ENCODE measurements at regions not wholly inside any gene's neighbourhood (a gene's known extent, or its start where the extent isn't known, plus 50 kb on each side); places are given as distances from the start of the nearest gene placed in this dataset.
"Not testable (repeated sequence)": the region's sequence is repeated elsewhere in the genome, so short reads cannot be mapped to it uniquely, and the experiment has no call there.

GRCh38 chrX:129091097-129091496 is 432.2 kb downstream of the SMARCA1 start:
- no peak for TF ChIP-seq POLR2A (IDR thresholded peaks at IDR 0.05; ENCODE audit: low read length)
- TF ChIP-seq GATA1 (IDR thresholded peaks at IDR 0.05; ENCODE audit: low read depth, low read length), result no peak
- DNase-seq, result no peak

DNA sequence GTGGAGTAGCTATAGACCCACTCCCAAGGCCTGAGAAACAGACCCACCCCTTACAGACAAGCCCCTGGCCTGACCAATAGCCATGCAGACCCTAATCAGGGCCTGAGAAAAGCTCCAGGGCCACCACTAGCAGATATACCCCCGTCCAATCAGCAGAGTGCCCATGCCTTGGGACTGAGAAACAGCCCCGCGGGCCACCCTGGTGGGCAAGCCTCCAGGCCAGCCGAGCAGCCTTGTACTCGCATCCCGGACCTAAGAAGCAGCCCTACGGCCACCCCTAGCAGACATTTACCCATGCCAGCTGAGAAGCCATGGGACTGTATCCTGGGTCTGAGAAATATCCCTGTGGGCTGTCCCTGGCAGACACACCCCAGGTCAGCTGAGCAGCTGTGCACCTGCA is 436.5 kb downstream of the SMARCA1 start:
- TF ChIP-seq GATA1 (IDR thresholded peaks at IDR 0.05; ENCODE audit: low read depth, low read length) (no peak), POLR2A (IDR thresholded peaks at IDR 0.05; ENCODE audit: low read length) (no peak)
- DNase-seq, result no peak

GRCh38 chrX:129084291-129084690 is 439.0 kb downstream of the SMARCA1 start:
- DNase-seq, result not testable (repeated sequence)

DNA sequence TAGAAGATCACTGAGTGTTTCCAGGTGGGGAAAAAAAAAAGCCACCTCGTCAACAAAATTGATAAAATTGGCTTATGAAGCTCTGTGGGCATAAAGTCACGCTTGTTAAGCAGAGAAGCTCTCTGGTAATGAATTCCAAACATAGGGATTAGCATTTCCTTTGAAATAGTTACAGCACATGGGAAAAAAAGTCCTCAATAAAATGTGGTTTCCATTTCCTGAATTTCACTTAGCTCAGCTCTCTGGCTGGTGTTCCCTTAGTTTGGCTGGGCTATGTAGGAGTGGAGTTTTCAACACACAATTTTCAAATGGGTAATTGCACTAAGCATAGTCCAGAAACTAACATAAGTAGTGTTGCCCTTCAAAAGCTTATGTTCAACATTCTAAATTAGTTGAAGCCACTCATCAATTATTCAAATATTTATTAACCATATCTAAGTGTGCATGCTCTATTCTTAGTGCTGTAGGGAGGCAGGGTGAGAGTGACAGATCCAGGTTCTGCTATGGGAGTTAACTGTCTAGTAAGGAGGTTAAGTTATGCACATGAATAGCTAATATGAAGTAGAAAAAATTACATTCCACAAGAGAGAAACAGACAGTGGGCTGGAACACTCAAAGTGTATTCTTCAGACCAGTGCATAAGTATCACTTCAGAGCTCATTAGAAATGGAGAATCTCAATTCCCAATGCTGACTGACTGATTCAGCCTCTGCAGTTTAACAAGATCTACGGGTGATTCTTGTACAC is 445.7 kb downstream of the SMARCA1 start:
- no peak for DNase-seq
- no peak for TF ChIP-seq GATA1 (IDR thresholded peaks at IDR 0.05; ENCODE audit: low read depth, low read length)
- TF ChIP-seq POLR2A (IDR thresholded peaks at IDR 0.05; ENCODE audit: low read length), result no peak

GRCh38 chrX:129071390-129071789 is 451.9 kb downstream of the SMARCA1 start:
- no peak for DNase-seq
- no peak for TF ChIP-seq POLR2A (IDR thresholded peaks at IDR 0.05; ENCODE audit: low read length)
- TF ChIP-seq GATA1 (IDR thresholded peaks at IDR 0.05; ENCODE audit: low read depth, low read length), result no peak

DNA sequence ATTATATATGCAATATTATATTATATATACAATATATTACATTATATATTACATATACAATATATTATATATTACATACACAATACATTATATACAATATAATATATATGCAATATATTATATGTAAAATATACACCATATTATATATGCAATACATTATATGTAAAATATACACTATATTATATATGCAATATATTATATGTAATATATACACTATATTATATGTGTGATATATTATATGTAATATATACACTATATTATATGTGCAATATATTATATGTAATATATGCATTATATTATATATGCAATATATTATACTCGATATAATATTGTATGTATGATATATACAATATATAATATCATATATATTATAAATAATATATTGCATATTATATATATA is 457.4 kb downstream of the SMARCA1 start:
- no peak for DNase-seq
- TF ChIP-seq POLR2A (IDR thresholded peaks at IDR 0.05; ENCODE audit: low read length), result no peak
- TF ChIP-seq GATA1 (IDR thresholded peaks at IDR 0.05; ENCODE audit: low read depth, low read length), result no peak

- TF ChIP-seq POLR2A (IDR thresholded peaks at IDR 0.05; ENCODE audit: low read length) (no peak), GATA1 (IDR thresholded peaks at IDR 0.05; ENCODE audit: low read depth, low read length) (no peak)
- no peak for DNase-seq
These were observed 464.9 kb downstream of the SMARCA1 start for GRCh38 chrX:129058405-129058804.

GRCh38 chrX:129043138-129043537 is 480.2 kb downstream of the SMARCA1 start:
- no peak for DNase-seq
- TF ChIP-seq GATA1 (IDR thresholded peaks at IDR 0.05; ENCODE audit: low read depth, low read length) (no peak), POLR2A (IDR thresholded peaks at IDR 0.05; ENCODE audit: low read length) (no peak)

DNA sequence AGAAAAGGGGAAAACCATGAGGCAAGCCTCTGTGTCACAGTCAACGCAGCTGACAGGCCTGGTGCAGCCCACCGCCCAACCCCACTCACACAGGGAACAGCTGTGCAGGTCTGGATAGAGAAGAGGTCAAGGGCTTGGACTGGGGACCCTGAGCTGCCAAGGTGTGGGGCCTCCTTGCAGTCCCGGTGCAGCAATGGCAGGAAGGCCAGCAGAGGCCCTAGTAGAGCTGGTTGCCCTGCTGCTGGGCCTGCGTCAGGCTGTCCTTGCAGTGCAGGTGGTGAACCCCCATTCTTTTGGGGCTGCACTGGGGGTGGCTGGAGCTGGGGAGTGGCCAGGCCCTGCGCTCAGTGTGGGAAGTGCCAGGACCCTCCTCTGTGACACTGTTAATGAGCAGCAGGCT is 482.0 kb downstream of the SMARCA1 start:
- TF ChIP-seq GATA1 (IDR thresholded peaks at IDR 0.05; ENCODE audit: low read depth, low read length) (no peak), POLR2A (IDR thresholded peaks at IDR 0.05; ENCODE audit: low read length) (no peak)
- no peak for DNase-seq

- DNase-seq, result no peak
These were observed 483.2 kb downstream of the SMARCA1 start for GRCh38 chrX:129040124-129040523.

DNA sequence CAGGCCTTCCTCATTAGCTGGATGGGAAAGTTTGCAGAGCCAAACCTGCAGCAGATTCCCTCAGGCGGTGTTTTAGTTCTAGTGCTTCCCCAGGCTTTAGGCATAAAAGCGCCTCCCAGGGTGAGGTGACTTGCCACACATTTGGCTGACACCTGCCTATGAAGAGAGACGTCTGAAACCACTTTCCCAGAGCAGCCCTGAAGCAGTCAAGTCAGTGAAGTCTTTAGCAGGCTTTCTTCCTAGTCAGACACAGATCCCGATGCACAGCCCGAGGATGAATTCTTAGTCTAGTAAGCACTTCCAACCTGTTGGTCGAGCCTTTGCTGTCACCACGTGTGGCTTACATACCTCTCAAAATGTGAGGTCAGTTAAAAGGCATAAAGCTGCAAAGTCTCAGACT is 484.1 kb downstream of the SMARCA1 start:
- no peak for DNase-seq
- no peak for TF ChIP-seq POLR2A (IDR thresholded peaks at IDR 0.05; ENCODE audit: low read length)
- TF ChIP-seq GATA1 (IDR thresholded peaks at IDR 0.05; ENCODE audit: low read depth, low read length), result no peak

More at GRCh38 chrX:129040124-129040523, 483.2 kb downstream of the SMARCA1 start:
- TF ChIP-seq GATA1 (IDR thresholded peaks at IDR 0.05; ENCODE audit: low read depth, low read length), result no peak
- TF ChIP-seq POLR2A (IDR thresholded peaks at IDR 0.05; ENCODE audit: low read length), result no peak

DNA sequence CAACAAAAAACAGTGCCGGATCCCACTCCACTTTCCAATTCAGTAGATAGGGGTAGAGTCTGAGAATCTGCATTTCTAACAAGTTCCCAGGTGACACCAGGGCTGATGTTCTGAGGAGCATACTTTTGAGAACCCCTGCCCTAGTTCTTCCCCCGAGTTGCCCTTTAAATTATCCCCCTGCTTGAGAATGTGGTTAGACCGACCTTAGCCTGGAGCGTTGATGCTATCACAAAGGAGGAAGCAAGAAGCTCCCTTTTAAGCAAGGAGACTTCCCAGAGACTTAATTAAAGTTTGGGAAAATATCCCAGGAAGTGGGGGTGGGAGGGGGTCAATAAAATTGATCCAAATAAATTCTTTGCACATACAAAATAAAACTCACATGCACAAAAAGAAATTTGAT is 485.9 kb downstream of the SMARCA1 start:
- no peak for TF ChIP-seq GATA1 (IDR thresholded peaks at IDR 0.05; ENCODE audit: low read depth, low read length)
- no peak for TF ChIP-seq POLR2A (IDR thresholded peaks at IDR 0.05; ENCODE audit: low read length)
- DNase-seq, result no peak

GRCh38 chrX:129035180-129035579 is 488.1 kb downstream of the SMARCA1 start:
- DNase-seq, result no peak
- TF ChIP-seq POLR2A (IDR thresholded peaks at IDR 0.05; ENCODE audit: low read length), result no peak
- TF ChIP-seq GATA1 (IDR thresholded peaks at IDR 0.05; ENCODE audit: low read depth, low read length), result no peak

- TF ChIP-seq GATA1 (IDR thresholded peaks at IDR 0.05; ENCODE audit: low read depth, low read length) (no peak), POLR2A (IDR thresholded peaks at IDR 0.05; ENCODE audit: low read length) (no peak)
- no peak for DNase-seq
These were observed 489.1 kb downstream of the SMARCA1 start for GRCh38 chrX:129034196-129034595.

DNA sequence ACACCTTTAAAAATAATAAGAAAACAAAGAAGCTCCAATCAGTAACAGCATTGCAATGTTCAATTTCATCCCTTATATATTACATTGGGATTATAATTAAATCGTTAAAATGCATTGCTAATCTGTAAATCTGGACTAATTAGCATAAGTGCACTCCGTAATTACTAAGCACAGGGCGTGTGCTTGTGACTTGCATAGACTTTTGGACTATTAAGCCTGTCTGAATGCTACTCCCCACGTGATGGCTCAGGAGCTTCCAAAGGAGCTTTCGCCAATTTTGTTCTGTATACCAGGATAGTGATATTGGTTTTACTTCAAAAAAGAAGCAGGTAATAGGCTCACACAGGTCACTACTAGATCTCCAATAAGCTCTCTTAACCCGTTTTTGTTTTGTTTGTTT is 497.1 kb downstream of the SMARCA1 start:
- no peak for DNase-seq
- TF ChIP-seq GATA1 (IDR thresholded peaks at IDR 0.05; ENCODE audit: low read depth, low read length) (no peak), POLR2A (IDR thresholded peaks at IDR 0.05; ENCODE audit: low read length) (no peak)
